SK-N-SH treated with all-trans-retinoic acid at 6 μM for 48 hours (cell line): ENCODE measurements at regions not wholly inside any gene's neighbourhood (a gene's known extent, or its start where the extent isn't known, plus 50 kb on each side); places are given as distances from the start of the nearest gene placed in this dataset.
A peak's percentile ranks its signal among the peaks of the same experiment; 100 is the strongest.

Experiments used
- ARNTL ChIP-seq: fragments of 450-650 bp; formaldehyde crosslinking; IDR thresholded peaks from 2 replicates; pipeline ENCODE4 v1.5.0; 2020; ENCODE audit warnings: low read depth, mild to moderate bottlenecking, moderate library complexity, borderline replicate concordance
- BACH2 ChIP-seq: fragments of 250-450 bp; sonication (Bioruptor Pico); IDR thresholded peaks from 2 replicates; pipeline ENCODE4 v1.9.0; 2021; ENCODE audit warnings: mild to moderate bottlenecking, borderline replicate concordance
- PPARA ChIP-seq: fragments of 250-450 bp; sonication (Bioruptor Pico); IDR thresholded peaks from 2 replicates; pipeline ENCODE4 v1.5.0; 2020; ENCODE audit warnings: mild to moderate bottlenecking, borderline replicate concordance
- TCF4 ChIP-seq: fragments of 250-450 bp; sonication (Bioruptor Pico); IDR thresholded peaks from 2 replicates; pipeline ENCODE4 v1.8.0; 2021; ENCODE audit warnings: mild to moderate bottlenecking, moderate library complexity, borderline replicate concordance
- ZC3H10 ChIP-seq: fragments of 250-450 bp; sonication (Bioruptor Pico); IDR thresholded peaks from 2 replicates; pipeline ENCODE4 v1.5.1; 2021; ENCODE audit warnings: mild to moderate bottlenecking, moderate library complexity
- ZFP3 ChIP-seq: fragments of 250-450 bp; sonication (Bioruptor Pico); IDR thresholded peaks from 2 replicates; pipeline ENCODE4 v1.5.0; 2020; ENCODE audit warnings: mild to moderate bottlenecking, moderate library complexity
- ZFP30 ChIP-seq: fragments of 450-650 bp; formaldehyde crosslinking; IDR thresholded peaks from 2 replicates; pipeline ENCODE4 v1.5.0; 2022; ENCODE audit warnings: mild to moderate bottlenecking, moderate library complexity
- ZNF565 ChIP-seq: fragments of 450-650 bp; formaldehyde crosslinking; conservative IDR thresholded peaks from 2 replicates; pipeline ENCODE4 v1.5.0; 2020; ENCODE audit warnings: low read depth, mild to moderate bottlenecking, moderate library complexity
- ZNF8 ChIP-seq: fragments of 450-650 bp; formaldehyde crosslinking; IDR thresholded peaks from 2 replicates; pipeline ENCODE4 v1.5.0; 2020; ENCODE audit warnings: mild to moderate bottlenecking, moderate library complexity
- TF ChIP-seq, protein P1 (sequence below): fragments of 250-450 bp; sonication (Bioruptor Pico); IDR thresholded peaks from 2 replicates; pipeline ENCODE4 v1.5.1; 2021; ENCODE audit warnings: mild to moderate bottlenecking, moderate library complexity
- TF ChIP-seq, protein P2 (sequence below): fragments of 250-450 bp; sonication (Bioruptor Pico); IDR thresholded peaks from 2 replicates; pipeline ENCODE4 v1.5.0; 2020; ENCODE audit warnings: mild to moderate bottlenecking, moderate library complexity
- TF ChIP-seq, protein P3 (sequence below): fragments of 250-450 bp; sonication (Bioruptor Pico); IDR thresholded peaks from 2 replicates; pipeline ENCODE4 v1.8.0; 2021; ENCODE audit warnings: low read depth, mild to moderate bottlenecking, moderate library complexity, borderline replicate concordance
- TF ChIP-seq, protein P4 (sequence below): fragments of 250-450 bp; sonication (Bioruptor Pico); IDR thresholded peaks from 2 replicates; pipeline ENCODE4 v1.8.0; 2020; ENCODE audit warnings: mild to moderate bottlenecking, moderate library complexity, borderline replicate concordance
- TF ChIP-seq, protein P5 (sequence below): fragments of 250-450 bp; sonication (Bioruptor Pico); IDR thresholded peaks from 2 replicates; pipeline ENCODE4 v1.5.1; 2020; ENCODE audit warnings: low read depth, mild to moderate bottlenecking, moderate library complexity

DNA sequence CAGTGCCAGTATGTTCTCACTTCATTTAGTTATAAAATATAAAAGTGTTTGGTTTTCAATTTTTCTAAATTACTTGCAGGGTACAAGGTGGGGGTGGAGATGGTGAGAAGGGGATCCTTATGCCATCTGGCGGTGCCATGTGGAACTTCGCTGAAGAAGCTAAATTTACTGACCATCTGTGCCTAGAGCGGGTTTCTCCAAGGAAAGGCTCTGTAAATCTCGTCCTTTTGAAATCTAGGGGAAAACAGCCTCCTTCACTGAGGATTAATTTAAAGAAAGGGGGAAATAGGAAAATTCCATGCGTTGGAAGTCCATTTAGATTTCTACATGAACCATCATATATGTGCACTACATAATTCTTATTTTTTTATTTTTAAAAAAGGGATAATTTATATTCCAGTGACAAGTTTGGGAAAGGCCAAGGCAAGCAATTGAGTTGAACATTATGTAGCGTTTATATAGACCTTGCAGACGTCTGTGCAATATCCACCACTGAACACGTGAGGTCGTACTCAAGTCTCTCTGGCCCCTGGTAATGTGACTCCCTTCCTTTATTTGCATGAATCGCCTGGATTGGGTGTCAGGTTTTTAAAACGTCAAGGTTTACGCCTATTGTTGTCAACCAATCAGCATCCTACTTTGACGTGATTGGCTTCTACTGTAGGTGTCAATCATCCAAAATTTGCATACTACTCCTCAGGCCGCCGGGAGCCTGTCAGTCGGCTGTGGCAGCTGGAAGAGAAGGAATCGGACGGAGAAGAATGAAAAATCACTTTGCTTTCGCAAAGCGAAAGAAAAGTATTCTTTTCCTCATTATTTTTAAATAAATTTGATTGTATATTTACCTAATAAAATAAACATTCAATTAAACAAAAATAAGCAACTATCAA lies 297.1 kb upstream of the NFE2L3 start:
- no peak for TF ChIP-seq ZFP3 (CRISPR knock-in tag)
- no peak for TF ChIP-seq ZNF8 (CRISPR knock-in tag)
- TF ChIP-seq ZFP30 (CRISPR knock-in tag) = no peak
- TF ChIP-seq, protein P1, sequence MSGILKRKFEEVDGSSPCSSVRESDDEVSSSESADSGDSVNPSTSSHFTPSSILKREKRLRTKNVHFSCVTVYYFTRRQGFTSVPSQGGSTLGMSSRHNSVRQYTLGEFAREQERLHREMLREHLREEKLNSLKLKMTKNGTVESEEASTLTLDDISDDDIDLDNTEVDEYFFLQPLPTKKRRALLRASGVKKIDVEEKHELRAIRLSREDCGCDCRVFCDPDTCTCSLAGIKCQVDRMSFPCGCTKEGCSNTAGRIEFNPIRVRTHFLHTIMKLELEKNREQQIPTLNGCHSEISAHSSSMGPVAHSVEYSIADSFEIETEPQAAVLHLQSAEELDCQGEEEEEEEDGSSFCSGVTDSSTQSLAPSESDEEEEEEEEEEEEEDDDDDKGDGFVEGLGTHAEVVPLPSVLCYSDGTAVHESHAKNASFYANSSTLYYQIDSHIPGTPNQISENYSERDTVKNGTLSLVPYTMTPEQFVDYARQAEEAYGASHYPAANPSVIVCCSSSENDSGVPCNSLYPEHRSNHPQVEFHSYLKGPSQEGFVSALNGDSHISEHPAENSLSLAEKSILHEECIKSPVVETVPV (CRISPR knock-in tag) = no peak
- TF ChIP-seq, protein P2, sequence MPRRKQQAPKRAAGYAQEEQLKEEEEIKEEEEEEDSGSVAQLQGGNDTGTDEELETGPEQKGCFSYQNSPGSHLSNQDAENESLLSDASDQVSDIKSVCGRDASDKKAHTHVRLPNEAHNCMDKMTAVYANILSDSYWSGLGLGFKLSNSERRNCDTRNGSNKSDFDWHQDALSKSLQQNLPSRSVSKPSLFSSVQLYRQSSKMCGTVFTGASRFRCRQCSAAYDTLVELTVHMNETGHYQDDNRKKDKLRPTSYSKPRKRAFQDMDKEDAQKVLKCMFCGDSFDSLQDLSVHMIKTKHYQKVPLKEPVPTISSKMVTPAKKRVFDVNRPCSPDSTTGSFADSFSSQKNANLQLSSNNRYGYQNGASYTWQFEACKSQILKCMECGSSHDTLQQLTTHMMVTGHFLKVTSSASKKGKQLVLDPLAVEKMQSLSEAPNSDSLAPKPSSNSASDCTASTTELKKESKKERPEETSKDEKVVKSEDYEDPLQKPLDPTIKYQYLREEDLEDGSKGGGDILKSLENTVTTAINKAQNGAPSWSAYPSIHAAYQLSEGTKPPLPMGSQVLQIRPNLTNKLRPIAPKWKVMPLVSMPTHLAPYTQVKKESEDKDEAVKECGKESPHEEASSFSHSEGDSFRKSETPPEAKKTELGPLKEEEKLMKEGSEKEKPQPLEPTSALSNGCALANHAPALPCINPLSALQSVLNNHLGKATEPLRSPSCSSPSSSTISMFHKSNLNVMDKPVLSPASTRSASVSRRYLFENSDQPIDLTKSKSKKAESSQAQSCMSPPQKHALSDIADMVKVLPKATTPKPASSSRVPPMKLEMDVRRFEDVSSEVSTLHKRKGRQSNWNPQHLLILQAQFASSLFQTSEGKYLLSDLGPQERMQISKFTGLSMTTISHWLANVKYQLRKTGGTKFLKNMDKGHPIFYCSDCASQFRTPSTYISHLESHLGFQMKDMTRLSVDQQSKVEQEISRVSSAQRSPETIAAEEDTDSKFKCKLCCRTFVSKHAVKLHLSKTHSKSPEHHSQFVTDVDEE (CRISPR knock-in tag) = no peak
- TF ChIP-seq ZNF565 (CRISPR knock-in tag) = no peak
- TF ChIP-seq, protein P3, sequence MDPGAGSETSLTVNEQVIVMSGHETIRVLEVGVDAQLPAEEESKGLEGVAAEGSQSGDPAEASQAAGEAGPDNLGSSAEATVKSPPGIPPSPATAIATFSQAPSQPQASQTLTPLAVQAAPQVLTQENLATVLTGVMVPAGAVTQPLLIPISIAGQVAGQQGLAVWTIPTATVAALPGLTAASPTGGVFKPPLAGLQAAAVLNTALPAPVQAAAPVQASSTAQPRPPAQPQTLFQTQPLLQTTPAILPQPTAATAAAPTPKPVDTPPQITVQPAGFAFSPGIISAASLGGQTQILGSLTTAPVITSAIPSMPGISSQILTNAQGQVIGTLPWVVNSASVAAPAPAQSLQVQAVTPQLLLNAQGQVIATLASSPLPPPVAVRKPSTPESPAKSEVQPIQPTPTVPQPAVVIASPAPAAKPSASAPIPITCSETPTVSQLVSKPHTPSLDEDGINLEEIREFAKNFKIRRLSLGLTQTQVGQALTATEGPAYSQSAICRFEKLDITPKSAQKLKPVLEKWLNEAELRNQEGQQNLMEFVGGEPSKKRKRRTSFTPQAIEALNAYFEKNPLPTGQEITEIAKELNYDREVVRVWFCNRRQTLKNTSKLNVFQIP = no peak
- TF ChIP-seq ZC3H10 (CRISPR knock-in tag) = no peak
- TF ChIP-seq, protein P4, sequence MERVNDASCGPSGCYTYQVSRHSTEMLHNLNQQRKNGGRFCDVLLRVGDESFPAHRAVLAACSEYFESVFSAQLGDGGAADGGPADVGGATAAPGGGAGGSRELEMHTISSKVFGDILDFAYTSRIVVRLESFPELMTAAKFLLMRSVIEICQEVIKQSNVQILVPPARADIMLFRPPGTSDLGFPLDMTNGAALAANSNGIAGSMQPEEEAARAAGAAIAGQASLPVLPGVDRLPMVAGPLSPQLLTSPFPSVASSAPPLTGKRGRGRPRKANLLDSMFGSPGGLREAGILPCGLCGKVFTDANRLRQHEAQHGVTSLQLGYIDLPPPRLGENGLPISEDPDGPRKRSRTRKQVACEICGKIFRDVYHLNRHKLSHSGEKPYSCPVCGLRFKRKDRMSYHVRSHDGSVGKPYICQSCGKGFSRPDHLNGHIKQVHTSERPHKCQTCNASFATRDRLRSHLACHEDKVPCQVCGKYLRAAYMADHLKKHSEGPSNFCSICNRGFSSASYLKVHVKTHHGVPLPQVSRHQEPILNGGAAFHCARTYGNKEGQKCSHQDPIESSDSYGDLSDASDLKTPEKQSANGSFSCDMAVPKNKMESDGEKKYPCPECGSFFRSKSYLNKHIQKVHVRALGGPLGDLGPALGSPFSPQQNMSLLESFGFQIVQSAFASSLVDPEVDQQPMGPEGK (CRISPR knock-in tag) = no peak
- no peak for TF ChIP-seq ARNTL (CRISPR knock-in tag)
- no peak for TF ChIP-seq PPARA (CRISPR knock-in tag)
- TF ChIP-seq, protein P5, sequence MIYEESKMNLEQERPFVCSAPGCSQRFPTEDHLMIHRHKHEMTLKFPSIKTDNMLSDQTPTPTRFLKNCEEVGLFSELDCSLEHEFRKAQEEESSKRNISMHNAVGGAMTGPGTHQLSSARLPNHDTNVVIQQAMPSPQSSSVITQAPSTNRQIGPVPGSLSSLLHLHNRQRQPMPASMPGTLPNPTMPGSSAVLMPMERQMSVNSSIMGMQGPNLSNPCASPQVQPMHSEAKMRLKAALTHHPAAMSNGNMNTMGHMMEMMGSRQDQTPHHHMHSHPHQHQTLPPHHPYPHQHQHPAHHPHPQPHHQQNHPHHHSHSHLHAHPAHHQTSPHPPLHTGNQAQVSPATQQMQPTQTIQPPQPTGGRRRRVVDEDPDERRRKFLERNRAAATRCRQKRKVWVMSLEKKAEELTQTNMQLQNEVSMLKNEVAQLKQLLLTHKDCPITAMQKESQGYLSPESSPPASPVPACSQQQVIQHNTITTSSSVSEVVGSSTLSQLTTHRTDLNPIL (CRISPR knock-in tag) = no peak
- TF ChIP-seq TCF4 = 0 out of 2 replicates have a peak, but pooled peaks have one; percentile 40
- no peak for TF ChIP-seq BACH2 (CRISPR knock-in tag)
